ENCODE measurements at regions not wholly inside any gene's neighbourhood (a gene's known extent, or its start where the extent isn't known, plus 50 kb on each side); places are given as distances from the start of the nearest gene placed in this dataset.

DNA sequence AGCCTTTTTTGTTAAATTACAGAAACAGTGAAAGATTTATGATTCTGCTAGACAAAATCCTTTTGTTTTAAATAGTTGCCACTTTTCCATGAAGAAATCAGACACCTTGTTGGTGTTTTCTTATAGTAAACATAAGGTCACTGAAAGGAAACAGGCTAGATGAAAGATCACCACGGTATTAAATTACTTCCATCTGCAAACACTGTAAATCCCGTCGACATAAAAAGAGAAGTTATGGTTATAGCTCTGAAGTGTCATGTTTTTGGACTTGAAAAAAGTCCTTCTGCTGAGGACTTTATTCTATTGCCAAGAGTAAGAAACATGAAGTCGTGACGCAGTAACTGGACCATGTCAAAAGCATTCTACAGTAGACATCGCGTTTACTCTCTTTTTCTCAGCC is 567.6 kb upstream of the SLIT2 start:
- DNase-seq (ENCODE audit: low read depth in 1 of 2, low spot score in 1 of 2): no peak
- in situ Hi-C loops (cut with HindIII; ENCODE audit: low pct_unique_long_range_greater_than_20kb, low sequenced_read_pairs): no loop called here
- TF ChIP-seq JUND (IDR thresholded peaks at IDR 0.05; ENCODE audit: low read depth): no peak

DNA sequence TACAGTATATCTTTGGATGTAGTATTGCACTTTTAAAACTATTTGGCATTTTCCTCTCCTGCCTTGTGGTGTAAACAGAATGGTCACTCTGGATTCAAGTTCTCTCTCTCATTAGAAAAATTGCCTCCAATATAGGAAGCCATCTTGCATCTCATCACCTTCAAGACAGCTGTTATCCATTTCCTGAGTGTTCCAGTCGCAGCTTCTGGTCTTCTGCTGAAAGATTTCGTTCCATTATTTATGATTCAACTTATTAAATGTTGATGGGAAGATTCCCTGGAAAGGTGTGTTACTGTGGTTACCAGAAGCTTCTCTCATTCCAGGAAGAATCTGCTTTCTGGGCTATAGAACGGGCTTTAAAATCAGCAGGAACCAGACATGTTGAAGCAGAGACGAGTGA is 568.3 kb upstream of the SLIT2 start:
- DNase-seq (ENCODE audit: low read depth in 1 of 2, low spot score in 1 of 2): no peak
- no peak for TF ChIP-seq JUND (IDR thresholded peaks at IDR 0.05; ENCODE audit: low read depth)
- in situ Hi-C loops (cut with HindIII; ENCODE audit: low pct_unique_long_range_greater_than_20kb, low sequenced_read_pairs): no loop called here

DNA sequence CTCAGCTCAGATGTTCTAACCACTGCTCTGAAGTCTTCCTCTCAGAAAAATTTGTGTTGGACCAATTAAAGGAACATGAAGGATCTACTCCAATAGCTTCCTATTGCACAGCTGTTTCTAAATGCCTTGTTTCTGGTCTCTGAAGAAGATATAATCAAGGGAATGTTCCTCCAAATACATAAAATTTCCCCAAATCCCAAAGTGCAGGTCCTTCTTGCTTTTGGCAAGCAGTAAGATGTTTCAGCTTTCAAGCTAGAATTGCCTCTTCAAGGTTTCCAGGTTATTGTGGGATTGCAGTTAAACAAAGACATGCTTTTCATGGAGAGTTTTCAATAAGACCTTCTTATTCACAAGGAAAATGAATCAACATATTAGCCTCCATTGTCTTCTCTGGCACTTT is 574.5 kb upstream of the SLIT2 start:
- DNase-seq (ENCODE audit: low read depth in 1 of 2, low spot score in 1 of 2): no peak
- TF ChIP-seq JUND (IDR thresholded peaks at IDR 0.05; ENCODE audit: low read depth): no peak
- in situ Hi-C loops (cut with HindIII; ENCODE audit: low pct_unique_long_range_greater_than_20kb, low sequenced_read_pairs): no loop called here

DNA sequence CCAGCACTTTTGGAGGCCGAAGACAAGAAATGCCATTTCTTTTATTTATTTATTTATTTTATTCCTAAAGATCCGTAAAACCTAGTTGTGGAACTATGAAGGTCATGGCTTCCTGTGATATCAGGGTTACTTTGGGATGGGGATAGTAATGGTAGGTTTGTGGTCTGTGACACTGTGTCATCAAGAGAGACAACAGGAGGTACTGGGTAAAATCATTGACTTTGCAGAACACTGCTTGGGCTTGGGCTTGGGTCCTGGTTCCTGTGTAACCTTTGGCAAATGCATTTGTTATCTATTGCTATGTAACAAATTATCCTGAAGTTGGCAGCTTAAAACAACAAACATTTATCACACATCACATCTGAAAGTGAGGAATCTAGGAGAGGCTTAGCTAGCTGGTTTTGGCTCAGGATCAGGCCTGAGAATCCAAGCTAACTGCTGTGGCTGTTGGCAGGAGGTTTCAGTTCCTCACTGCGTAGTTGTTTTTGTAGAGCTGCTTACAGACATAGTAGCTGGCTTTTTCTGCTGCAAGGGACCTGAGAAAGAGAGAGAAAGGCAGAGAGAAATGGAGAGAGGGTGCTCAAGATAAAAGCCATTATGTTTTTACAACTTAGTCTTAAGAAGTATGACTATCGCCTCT is 576.4 kb upstream of the SLIT2 start:
- in situ Hi-C loops (cut with HindIII; ENCODE audit: low pct_unique_long_range_greater_than_20kb, low sequenced_read_pairs): no loop called here
- no peak for TF ChIP-seq JUND (IDR thresholded peaks at IDR 0.05; ENCODE audit: low read depth)
- no peak for DNase-seq (ENCODE audit: low read depth in 1 of 2, low spot score in 1 of 2)

DNA sequence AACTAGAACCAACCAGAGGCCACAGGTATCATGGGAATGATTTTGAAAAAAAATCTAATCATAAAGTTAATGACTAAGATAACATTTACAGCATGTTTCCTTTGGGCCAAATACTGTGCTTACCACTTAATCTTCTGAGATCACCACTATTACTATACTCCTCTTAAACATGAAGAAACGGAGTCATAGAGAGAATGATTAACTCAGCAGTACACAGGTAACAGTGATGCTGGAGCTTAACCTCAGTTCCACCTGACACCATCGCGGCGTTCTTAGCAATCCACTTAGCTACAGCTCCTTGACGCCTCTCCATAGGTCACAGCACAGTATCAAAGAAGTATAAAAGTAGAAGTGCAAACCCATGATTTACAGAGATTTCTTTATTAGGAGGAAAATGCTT is 592.6 kb upstream of the SLIT2 start:
- DNase-seq (ENCODE audit: low read depth in 1 of 2, low spot score in 1 of 2): no peak
- TF ChIP-seq JUND (IDR thresholded peaks at IDR 0.05; ENCODE audit: low read depth): no peak
- in situ Hi-C loops (cut with HindIII; ENCODE audit: low pct_unique_long_range_greater_than_20kb, low sequenced_read_pairs): no loop called here

DNA sequence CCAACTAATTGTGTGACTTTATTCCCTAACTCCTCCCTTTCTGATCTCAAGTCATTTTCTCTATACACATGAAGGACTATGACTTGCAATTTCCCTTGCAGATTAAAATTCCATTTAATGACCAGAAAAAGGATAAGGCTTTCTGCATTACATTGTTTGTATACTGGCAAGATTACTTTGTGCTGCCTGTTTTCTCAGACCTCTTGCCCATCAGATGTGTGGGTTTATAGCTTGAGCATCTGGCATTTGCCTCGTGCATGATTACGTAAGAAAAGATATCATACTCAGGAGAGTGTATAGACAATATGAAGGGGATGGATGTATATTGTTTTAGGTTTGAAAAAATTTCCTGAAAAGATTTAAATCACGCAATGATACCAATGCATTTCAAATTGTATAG is 593.8 kb upstream of the SLIT2 start:
- TF ChIP-seq JUND (IDR thresholded peaks at IDR 0.05; ENCODE audit: low read depth): no peak
- in situ Hi-C loops (cut with HindIII; ENCODE audit: low pct_unique_long_range_greater_than_20kb, low sequenced_read_pairs): no loop called here
- no peak for DNase-seq (ENCODE audit: low read depth in 1 of 2, low spot score in 1 of 2)

DNA sequence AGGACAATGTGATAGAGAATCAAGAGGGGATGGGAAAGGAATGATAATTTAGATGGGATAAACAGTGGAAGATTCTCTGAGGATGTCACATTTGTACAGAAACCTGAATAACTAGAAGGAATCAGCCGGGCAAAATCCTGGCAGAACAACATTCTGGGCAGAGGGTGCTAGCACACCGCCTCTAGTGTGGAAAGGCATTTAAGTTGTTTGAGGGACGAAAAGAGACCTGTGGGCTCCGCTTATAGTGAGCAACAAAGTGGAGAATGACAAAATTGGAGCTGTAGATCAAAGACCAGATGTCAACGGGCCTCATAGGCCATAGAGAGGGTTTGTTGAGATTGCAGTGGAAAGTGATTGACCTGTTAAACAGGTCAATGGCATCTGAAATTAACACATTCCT is 596.0 kb upstream of the SLIT2 start:
- in situ Hi-C loops (cut with HindIII; ENCODE audit: low pct_unique_long_range_greater_than_20kb, low sequenced_read_pairs): no loop called here
- no peak for DNase-seq (ENCODE audit: low read depth in 1 of 2, low spot score in 1 of 2)
- TF ChIP-seq JUND (IDR thresholded peaks at IDR 0.05; ENCODE audit: low read depth): no peak

DNA sequence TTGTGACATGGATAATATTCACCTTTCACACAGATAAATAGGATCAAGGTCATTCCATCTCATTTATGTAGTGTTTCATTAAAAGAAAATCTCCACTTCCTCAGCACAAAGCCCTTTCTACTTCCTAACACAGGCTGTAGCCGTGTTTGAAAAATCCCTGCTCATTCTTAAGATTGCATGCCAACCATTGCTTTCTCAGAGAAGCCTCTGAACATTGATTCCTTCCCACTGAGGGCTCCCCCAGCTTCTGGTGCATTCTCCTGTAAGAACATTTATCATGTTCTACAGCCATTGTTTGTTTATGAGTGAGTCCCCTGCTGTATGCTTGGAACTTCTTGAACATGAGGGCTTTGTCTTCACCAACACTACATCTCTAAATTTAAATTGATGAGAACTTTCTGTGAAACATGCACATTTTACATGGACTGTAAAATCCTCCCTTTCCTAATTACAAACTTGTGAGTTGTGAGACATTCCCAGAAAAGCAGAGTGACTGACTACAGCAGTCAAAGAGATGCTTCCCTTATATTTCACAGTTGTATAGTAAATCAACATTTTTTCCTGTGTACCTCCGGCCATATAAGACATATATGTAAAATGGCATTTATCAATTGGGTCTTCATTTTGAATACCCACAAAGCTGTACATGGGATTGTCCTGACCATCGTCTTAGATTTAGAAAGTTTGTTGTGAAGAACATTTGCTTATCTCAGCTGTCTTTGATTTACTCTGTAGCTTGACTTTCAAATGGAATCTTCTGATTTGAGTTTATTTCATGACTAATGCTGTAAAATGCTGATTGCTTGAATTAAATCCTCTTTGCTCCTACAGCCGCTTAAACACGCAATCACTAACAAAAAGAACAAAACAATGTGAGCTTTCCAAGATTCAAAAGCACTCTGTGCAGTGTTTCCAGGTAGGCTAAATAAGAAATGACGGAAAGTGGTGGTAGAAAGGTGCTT is 600.5 kb upstream of the SLIT2 start:
- in situ Hi-C loops (cut with HindIII; ENCODE audit: low pct_unique_long_range_greater_than_20kb, low sequenced_read_pairs): no loop called here
- no peak for DNase-seq (ENCODE audit: low read depth in 1 of 2, low spot score in 1 of 2)
- TF ChIP-seq JUND (IDR thresholded peaks at IDR 0.05; ENCODE audit: low read depth): no peak

DNA sequence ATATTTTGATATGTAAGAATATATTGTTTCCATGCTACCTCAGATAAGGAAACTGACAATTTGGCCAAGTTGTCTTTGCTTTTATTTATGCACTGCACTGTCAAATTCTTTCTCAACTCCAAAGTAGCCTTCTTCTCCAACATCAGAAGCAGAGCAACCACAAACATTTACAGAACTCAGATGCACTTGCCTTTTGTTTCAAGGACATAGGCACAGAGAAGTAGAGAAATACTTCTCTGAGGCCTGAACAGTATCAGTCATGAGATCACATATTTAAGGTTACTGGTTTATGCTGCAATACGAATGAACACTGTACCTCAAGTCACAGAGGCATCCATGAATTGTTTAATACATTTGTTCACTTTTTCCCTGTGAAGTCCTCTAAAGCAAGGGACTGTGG is 606.1 kb upstream of the SLIT2 start:
- TF ChIP-seq JUND (IDR thresholded peaks at IDR 0.05; ENCODE audit: low read depth): no peak
- in situ Hi-C loops (cut with HindIII; ENCODE audit: low pct_unique_long_range_greater_than_20kb, low sequenced_read_pairs): no loop called here
- no peak for DNase-seq (ENCODE audit: low read depth in 1 of 2, low spot score in 1 of 2)

DNA sequence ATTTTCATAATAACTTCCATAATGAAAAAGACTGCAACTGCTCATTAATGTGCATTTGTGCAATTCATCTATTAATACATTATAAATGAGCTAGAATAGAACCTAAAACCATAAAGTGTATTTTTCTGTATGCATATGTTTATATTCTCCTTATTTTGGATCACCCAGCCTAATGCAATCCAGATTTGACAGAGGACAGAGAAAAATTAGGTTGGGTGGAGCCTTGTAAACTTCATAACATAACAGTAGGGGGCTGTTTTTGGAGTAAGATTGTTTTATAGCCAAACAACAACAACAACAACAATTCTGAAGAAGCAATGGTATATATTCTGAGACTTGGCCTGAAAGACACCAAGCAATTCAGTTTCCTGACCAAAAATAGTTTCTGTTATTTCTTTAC is 615.3 kb upstream of the SLIT2 start:
- TF ChIP-seq JUND (IDR thresholded peaks at IDR 0.05; ENCODE audit: low read depth): no peak
- in situ Hi-C loops (cut with HindIII; ENCODE audit: low pct_unique_long_range_greater_than_20kb, low sequenced_read_pairs): no loop called here
- no peak for DNase-seq (ENCODE audit: low read depth in 1 of 2, low spot score in 1 of 2)

DNA sequence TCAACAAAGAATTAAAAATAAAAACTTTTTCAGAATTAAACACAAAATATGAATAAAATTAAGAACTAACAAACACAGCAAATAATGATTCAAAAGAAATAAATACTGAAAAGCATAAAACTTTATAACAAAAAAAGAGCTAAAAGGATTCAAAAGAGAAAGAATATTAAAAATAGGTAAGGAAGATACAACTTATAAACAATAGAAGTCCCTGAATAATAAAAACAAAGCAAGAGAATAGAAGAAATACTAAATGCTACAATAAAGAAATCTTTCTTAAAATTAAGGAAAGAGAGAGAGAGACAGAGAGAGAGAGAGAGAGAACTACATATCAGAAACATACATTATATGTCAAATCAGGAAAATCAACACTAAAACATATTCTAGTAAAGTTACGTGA is 619.9 kb upstream of the SLIT2 start:
- no peak for TF ChIP-seq JUND (IDR thresholded peaks at IDR 0.05; ENCODE audit: low read depth)
- no peak for DNase-seq (ENCODE audit: low read depth in 1 of 2, low spot score in 1 of 2)
- in situ Hi-C loops (cut with HindIII; ENCODE audit: low pct_unique_long_range_greater_than_20kb, low sequenced_read_pairs): no loop called here

DNA sequence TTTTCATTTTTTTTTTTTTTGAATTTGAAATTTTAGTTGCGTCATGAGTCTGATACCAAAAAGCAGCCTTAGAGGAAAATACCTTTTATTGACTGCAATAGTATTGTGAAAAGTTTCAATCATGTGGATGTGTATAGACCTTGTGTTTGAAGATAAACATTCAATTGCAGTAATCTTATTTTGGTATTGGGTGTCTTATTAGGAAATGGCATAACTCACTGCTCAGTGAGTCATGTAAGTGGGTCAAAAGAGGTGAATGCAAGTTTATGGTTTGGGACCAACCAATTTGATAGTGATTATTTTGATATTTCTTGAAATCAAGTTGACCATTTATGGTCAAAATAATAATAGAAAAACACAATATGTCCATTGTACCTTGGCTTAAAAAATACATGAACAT is 627.8 kb upstream of the SLIT2 start:
- DNase-seq (ENCODE audit: low read depth in 1 of 2, low spot score in 1 of 2): no peak
- in situ Hi-C loops (cut with HindIII; ENCODE audit: low pct_unique_long_range_greater_than_20kb, low sequenced_read_pairs): no loop called here
- no peak for TF ChIP-seq JUND (IDR thresholded peaks at IDR 0.05; ENCODE audit: low read depth)

DNA sequence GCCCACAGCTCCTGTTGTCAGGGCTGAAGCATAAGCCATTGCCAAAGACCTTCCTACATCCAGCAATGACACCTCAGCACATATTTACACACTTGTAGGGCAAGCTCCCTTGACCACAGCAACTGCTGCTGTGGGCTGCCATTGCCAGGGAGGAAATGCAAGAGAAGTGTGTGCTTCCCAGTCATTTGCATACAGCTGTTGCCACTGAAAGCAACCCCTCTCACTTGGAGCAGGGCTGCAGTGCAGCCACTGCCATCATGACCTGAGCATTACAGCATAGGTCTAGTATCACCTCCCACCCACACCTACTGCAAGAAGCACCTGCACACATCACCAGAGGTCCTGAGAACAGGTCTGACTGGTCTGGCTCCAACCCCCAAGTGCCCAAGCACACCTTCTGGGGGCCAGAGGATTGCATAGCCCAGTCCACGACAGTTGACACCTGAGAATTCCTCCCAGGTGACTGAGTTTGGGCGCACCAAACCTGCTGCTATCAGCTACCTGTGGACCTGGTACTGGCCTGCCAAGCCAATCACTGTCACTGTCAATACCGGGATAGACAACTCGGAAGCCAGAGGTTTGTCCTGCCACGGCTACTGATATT is 636.5 kb upstream of the SLIT2 start:
- in situ Hi-C loops (cut with HindIII; ENCODE audit: low pct_unique_long_range_greater_than_20kb, low sequenced_read_pairs): no loop called here
- peak in 1 of 2 experiments; percentile 15 for DNase-seq (ENCODE audit: low read depth in 1 of 2, low spot score in 1 of 2)
- no peak for TF ChIP-seq JUND (IDR thresholded peaks at IDR 0.05; ENCODE audit: low read depth)

All from T47D (cell line).